ENCODE measurements at regions not wholly inside any gene's neighbourhood (a gene's known extent, or its start where the extent isn't known, plus 50 kb on each side); places are given as distances from the start of the nearest gene placed in this dataset.

- TF ChIP-seq CTCF (IDR thresholded peaks at IDR 0.05; ENCODE audit: insufficient read depth, low read depth, low read length), result no peak
- no peak for TF ChIP-seq EZH2 (IDR thresholded peaks at IDR 0.05; ENCODE audit: insufficient read depth, low read length)
These were observed 143.5 kb upstream of the LNX1 start for GRCh38 chr4:53734584-53735353.
